NCI-H2107 treated with DMSO at 0.1 percent for 48 hours (cell line): ENCODE measurements at regions not wholly inside any gene's neighbourhood (a gene's known extent, or its start where the extent isn't known, plus 50 kb on each side); places are given as distances from the start of the nearest gene placed in this dataset.
"Not testable (repeated sequence)": the region's sequence is repeated elsewhere in the genome, so short reads cannot be mapped to it uniquely, and the experiment has no call there.

Experiments
- DNase-seq: peaks from one replicate; lab custom pipeline; 2025; ENCODE audit not compliant: unreplicated experiment; lab: John Stamatoyannopoulos, UW

- peak; percentile 55 for DNase-seq
Observed at GRCh38 chrX:40945361-40945713, 139.9 kb upstream of the USP9X start.

- DNase-seq, result no peak
Observed at GRCh38 chrX:40947276-40947675, 138.0 kb upstream of the USP9X start.

GRCh38 chrX:40949071-40949470, 136.2 kb upstream of the USP9X start:
- no peak for DNase-seq

GRCh38 chrX:40950546-40950945, 134.7 kb upstream of the USP9X start:
- DNase-seq, result no peak

DNA sequence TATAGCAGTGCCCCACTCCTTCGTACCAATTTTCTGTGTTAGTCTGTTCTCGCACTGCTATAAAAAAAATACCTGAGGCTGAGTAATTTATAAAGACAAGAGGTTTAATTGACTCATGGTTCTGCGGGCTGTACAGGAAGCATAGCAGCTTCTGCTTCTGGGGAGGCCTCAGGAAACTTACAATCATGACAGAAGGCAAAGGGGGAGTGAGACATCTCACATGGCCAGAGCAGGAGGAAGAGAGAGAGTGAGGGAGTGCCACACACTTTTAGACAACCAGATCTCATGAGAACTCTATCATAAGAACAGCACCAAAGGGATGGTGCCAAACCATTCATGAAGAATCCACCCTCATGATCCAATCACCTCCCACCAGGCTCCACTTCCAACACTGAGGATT, 133.8 kb upstream of the USP9X start:
- not testable (repeated sequence) for DNase-seq

GRCh38 chrX:40952855-40953254, 132.4 kb upstream of the USP9X start:
- DNase-seq, result no peak

- DNase-seq, result no peak
Observed at GRCh38 chrX:40953369-40953768, 131.9 kb upstream of the USP9X start.

DNA sequence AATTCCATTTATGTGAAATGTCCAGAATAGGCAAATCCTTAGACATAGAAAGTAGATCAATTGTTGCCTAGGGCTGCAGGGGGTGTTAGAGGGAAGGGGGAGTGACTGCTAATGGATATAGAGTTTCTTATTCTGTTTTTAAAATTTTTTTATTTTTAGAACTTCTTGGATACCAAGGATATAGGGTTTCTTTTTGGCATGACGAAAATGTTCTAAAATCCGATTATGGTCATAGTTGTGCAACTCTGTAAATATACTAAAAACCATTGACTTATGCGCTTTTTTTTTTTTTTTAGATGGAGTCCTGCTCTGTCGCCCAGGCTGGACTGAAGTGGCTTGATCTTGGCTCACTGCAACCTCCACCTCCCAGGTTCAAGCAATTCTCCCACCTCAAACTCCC, 125.2 kb upstream of the USP9X start:
- DNase-seq, result no peak

DNA sequence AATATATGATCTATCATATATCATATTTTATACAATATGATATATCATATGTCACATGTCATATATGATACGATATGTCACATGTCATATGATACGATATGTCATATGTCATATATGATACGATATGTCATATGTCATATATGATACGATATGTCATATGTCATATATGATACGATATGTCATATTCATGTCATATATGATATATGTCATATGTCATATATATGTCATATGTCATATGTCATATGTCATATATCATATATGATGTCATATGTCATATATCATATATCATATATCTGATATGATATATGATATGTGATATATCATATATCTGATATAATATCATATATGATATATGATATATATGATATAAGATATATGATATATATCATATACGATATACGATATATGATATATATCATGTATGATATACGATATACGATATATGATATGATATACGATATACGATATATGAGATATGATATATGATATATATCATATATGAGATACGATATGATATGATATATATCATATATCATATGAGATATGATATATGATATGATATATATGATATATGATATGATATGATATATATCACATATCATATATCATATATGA, 122.3 kb upstream of the USP9X start:
- DNase-seq, result no peak

DNA sequence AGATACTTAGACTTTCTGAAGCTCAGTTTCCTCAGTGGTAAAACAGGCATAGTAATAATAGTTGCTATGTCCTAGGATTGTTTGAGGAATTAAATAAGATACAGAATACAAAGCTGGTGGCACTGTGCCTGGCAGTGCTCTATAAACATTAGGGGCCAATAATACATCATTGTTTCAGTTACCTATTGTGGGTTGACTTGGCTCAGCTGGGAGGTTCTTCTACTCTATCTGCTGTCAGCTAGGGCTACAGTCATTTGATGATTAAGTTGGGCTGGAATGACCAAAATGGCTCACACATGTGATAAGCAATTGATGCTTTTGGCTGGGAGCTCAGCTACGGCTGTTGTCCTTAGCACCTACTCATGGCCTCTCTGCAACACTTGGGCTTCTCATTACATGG, 121.2 kb upstream of the USP9X start:
- no peak for DNase-seq

DNA sequence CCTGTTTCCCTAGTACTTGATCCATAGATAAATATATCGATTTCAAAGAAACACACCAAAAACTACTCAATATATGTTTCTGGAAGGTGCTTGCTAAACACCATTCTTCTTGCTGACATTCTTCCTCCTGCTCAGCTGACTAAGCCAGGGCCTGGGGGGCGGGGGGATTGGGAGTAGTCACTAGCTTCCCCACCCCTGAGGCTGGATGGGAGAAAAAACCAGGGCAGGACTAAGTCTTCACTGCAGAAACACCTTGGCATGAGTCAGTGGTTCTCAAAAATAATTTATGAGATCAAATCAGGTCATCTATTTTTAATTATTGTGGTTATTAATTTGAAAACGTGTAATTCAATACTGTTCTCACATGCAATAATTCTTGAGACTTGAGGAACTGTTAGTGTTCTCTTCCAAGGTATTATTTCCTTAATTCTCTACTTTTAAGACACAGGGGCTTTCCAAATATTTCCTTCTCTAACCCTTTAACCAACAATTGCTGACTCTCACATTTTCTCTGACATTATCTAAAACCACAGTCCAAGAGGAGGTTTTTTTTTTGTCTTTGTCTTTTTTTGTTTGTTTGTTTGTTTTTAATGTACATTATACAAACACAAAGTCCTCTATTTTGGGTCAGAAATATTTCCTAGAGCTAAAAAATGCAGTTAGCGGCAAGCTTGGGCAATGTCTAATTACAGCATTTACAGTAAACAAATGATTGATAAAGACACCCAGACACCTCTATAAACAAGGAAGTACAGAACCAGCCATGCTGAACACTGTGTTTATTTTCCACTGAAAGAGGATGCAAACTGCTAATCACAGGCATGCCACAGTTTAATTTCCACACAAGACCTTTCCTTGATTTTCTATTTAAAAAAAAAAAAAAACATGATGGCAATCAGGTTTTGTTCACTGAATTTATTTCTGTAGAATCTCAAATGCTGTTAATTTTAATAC, 120.3 kb upstream of the USP9X start:
- DNase-seq, result no peak

DNA sequence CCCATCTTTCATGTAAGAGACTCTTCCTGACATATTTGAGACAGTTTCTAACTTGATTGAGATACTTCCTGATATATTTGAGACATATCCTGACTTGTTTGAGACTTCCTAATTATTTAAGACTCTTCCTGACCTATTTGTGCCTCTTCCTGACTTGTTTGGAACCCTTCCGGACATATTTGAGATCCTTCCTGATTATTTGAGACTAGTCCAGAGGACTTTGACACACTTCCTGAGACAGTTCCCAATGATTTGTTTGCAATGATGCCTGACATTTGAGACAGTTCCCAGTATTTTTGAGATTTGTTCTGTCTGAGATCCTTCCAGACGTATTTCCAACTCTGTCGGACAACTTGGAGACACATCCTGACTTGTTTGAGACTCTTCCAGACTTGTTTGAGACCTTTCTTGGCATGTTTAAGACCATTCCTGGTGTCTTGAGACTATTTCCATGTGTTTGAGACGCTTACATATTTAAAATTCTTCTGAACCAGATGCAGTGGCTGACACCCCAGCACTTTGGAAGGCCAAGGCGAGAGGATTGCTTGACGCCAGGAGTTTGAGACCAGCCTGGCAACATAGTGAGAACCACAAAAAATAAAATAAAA, 118.9 kb upstream of the USP9X start:
- no peak for DNase-seq

DNA sequence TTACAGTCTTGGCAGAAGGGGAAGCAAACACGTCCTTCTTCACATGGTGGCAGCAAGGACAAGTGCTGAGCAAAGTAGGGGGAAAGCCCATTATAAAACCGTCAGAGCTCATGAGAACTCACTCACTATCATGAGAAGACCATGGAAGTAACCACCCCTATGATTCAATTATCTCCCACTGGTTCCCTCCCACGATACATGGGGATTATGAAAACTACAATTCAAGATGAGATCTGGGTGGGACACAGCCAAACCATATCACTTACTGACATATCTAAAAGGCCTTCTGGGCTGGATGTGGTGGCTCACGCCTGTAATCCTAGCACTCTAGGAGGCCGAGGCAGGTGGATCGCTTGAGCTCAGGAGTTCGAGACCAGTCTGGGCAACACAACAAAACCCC, 117.1 kb upstream of the USP9X start:
- no peak for DNase-seq

- no peak for DNase-seq
Observed at GRCh38 chrX:40971736-40972135, 113.5 kb upstream of the USP9X start.

DNA sequence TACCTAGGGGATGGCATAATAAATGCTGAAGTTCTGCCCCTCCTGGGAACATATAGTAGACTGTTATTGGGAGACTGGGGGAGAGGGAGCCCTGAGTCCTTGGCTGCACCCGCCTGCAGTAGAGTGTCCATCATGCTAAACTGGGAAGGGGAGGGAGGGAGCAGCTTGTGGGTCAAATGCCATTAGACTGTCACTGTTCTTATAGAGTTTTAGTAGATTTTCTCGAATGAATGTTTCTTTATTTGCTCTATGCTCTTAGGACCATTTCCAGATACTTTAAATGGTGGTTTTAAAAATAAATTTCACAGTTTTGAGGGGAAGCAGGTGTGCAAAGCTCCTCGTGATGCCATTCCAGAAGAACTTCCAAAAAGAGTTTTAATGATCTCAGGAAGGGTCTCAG, 111.6 kb upstream of the USP9X start:
- DNase-seq, result no peak

DNA sequence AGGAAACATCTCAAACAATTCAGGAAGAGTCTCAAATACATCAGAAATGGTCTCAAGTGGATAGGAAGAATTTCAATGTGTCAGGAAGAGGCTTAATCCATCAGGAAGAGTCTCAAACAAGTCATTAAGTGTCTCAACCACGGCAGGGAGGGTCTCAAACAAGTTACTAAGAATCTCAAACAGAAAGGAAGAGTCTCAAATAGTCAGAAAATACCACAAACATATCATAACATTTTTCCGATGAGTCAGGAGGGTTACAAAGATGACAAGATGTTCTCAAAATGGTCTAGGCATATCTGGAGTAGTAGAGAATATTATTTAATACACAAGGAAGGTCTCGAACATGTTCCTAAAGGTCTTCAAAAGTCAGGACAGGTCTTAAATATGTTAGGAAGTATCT, 109.3 kb upstream of the USP9X start:
- DNase-seq, result no peak

- no peak for DNase-seq
Observed at GRCh38 chrX:40976981-40977380, 108.3 kb upstream of the USP9X start.

GRCh38 chrX:40984962-40985361, 100.3 kb upstream of the USP9X start:
- no peak for DNase-seq

GRCh38 chrX:40987413-40987812, 97.8 kb upstream of the USP9X start:
- DNase-seq, result no peak

DNA sequence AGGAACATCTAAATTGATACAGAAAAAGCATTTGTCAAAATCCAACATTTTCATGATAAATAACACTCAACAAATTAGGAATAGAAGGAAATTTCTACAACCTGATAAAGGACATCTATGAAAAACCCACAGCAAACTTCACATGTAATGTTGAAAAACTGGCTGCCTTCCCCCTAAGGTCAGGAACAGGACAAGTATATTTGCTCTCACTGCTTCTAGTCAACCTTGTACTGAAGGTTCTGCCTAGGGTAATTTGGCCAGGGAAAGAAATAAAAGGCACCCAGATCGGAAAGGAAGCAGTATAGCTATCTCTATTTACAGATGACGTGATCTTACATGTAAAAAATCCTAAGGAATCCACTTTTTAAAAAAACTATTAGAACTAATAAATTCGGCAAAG, 97.1 kb upstream of the USP9X start:
- DNase-seq, result no peak

DNA sequence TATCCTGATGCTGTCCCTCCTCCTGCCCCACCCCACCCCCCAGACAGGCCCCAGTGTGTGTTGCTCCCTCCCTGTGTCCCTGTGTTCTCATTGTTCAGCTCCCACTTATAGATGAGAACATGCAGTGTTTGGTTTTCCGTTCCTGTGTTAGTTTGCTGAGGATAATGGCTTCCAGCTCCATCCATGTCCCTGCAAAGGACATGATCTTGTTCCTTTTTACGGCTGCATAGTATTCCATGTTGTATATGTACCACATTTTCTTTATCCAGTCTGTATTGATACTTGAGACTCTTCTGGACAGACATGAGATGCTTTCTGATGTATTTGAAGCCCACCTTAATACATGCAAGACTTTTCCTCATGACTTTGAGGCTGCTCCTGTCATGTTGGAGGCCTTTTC, 91.8 kb upstream of the USP9X start:
- not testable (repeated sequence) for DNase-seq

DNA sequence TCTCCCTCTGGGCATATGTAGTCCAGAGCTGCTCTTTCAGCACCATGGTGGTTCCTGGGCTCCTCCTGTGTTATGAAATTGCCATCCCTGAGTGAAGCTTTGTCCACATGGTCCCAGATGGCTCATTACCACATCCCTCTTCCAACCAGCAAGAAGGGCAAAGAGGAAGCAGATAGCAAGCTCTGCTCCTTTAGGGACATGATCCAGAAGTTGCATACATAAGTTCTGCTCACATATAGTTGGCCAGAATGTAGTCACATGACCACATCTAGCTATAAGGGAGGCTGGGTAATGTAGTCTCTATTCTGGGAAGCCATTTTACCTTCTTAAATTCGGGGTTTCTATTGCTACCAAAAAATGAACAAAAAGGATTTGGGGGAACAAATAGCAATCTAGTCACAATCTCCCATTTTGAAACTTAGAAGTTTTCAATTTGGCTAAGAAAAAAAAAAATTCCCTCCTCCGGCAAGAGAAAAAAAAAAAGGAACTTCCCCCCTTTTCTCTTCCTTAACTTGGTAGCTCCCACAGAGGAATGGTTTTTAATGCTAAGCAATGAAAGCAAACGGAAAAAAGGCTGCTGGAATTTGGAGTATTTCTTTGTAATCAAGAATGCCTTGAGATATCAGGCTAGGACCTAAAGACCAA, 88.2 kb upstream of the USP9X start:
- no peak for DNase-seq
